ENCODE measurements at regions not wholly inside any gene's neighbourhood (a gene's known extent, or its start where the extent isn't known, plus 50 kb on each side); places are given as distances from the start of the nearest gene placed in this dataset.

DNA sequence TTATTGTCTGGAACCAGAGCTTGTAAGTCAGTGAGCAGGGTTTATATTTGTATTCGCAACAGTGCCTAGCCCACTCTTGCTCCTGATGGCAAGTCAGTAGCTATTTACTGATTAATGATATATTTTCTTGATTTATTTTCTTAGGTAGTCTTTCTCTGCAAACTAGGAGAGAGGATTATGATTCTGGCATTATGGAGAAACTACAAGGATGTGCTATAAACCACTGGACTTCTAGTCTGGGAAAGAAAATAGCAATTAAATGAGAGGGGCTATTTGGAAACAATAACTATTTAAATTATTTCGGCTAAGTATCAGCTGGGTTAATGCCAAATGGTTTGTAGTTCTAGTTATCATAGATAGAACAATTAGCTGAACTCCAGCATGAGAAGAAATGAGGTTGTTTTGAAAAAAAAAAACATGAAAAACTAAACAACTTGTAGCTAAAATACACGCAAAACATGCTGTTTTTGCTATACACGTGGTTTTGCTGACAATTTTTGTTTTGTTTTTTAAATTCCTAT lies 304.9 kb upstream of the TCF21 start:
- DNase-seq: no peak

DNA sequence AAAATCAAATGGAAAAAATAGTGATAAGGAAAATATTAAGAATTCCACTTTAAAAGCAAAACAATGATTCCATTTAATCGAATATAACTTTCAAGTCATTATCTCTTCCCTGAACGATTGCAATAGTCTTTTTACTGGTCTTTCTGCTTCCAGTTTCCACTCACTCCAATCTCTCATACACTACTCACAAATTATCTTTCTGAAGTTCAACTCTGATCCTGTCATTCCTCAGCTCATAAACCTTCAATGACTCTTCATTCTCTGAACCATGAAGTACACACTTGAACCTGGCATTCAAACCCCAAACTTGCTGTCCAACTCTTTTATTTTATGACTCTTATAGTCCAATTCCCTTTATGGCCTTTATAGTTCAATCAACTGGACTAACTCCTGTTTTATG lies 304.1 kb upstream of the TCF21 start:
- no peak for DNase-seq

DNA sequence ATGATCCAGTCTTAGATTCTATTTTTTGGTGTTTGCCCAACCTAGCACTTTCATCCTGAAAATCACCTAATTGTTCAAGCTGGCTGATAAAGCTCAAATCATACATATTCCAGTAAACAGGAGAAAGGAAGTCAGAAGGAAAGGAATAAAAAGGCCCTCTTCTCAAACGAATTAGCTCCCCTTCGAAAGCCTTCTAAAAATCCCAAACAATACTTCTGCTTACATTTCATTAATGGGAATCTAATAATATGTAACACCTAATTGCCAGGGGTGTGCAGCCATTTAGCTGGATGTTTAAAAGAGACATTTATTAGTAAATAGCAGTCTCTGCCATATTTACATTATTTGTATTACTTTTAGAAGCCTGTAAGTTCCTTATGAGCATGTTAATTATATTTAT lies 302.9 kb upstream of the TCF21 start:
- no peak for DNase-seq

DNA sequence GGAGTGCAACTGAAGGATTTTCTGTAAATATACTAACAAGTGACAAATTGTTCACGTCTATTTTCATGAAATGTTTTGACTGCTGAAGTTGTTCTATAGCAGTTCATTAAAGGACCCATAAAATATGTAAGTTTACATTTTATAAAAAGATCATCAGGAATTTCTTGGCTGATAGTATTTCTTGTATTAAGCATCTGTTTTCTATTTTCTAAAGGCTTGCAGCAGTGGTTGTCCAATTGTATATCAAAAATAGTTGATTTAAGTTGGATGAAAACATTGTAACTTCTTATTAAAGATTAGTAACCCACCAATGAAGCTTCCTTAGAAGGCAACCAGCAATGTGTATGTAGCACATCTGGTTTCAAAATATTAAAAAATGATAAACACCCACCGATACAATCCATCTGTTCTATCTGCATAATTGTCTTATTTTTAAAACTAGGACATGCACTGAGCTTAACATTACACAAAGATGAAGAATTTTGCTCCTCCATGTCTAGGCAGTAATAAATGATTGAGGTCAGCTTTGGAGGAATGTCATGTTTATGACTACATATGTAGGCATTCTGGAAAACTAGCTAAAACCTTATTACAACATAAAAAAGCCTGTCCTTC lies 301.3 kb upstream of the TCF21 start:
- DNase-seq: no peak

DNA sequence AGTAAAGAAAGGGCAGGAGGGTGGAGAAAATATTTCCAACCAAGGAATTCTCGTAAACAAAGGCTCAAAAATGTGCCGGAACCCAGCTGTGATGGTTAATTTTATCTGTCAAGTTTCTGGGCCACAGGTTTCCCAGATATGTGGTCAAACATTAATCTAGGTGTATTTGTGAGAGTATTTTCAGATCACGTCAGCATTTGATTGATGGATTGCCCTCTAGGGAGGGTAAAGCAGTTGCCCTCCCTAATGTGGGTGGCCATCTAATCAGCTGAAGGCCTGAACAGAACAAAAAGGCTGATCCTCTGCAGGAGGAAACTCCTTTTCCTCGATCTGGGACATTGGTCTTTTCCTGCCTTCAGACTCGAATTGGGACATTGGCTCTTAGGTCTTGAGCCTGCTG lies 298.7 kb upstream of the TCF21 start:
- no peak for DNase-seq

DNA sequence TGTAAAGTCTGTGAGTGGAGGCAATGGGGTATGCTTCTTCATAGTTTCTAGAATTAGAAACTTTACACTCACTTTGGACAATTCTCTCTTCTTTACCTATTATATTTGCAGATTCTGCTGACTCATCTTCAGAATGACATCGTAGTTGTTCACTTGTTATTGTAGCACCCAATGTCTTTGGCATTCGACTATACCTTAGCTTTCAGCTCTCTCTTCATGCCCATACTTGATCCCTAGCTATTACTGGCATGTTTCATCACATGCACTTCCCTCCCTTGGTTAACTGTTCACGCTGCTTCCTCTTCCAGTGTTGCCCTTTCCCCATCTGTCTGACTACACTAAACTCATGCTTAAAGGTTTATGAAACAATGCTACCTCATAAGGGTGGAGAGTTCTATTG lies 298.1 kb upstream of the TCF21 start:
- no peak for DNase-seq

DNA sequence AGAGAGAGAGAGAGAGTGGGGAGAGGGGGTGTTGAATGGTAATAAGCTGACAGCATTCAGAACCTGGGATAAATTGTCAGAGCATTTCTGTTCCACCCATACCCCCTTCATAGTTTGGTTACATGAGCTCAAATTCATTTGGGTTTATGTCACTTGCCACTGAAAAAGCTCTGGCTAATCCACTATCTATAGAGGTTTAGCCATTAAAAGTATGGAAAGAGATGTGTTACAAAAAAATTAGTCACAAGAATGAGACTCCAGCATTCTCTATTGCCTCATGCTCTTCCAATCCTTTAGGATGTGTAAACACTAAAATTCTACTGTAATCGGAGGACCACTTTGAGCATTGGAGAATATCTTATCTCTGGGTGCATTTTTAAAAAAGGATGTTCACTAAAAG lies 297.6 kb upstream of the TCF21 start:
- DNase-seq: no peak

DNA sequence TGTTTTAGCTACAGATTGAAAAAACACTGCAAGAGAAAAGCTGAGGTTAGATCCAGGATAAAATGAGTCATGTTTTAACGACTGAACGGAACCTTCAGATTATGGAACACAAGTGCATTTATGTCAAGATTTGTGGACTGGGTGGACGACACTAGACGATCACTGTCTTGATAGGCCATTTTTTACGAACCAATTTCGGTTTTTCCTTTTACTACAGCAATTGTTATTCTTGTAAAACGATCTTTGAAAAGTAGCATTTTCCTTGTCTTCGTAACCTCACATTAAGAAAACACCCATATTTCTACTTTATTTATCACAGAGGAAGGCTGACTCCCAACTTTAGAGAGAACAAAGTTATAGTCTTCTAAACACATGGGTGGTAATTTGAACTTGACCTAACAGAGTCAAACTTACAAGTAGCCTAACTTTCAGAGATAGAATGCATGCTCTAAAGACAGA lies 294.2 kb upstream of the TCF21 start:
- DNase-seq: no peak

DNA sequence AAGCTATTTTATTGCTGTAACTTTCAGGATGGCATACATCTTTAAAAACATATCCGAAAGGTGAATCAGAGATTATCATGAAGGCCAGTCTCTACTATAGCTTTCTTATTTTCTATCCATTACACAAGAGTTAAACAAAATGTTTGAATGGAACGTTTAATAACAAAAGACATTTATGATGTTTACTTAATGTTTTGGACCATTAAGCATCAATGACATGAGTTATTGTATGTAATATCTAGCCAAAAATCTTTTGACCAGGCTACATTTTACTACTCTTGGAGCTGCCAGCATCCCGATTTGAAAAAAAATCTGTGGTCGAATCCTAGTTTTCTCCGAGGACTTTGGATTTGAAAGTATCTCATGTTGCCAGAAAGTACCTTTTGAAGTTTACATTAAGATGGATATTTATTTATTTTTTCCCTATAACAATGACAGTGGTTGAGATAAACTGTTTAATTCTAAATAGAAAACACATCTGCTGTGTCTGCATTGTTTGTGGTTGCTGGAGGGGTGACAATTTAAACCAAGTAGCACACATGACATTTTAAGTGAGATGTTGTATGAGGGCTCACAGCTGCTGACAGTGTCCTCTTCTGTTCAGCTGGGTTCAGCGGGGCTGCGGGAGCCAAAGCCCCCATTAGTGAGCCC lies 293.7 kb upstream of the TCF21 start:
- no peak for DNase-seq

DNA sequence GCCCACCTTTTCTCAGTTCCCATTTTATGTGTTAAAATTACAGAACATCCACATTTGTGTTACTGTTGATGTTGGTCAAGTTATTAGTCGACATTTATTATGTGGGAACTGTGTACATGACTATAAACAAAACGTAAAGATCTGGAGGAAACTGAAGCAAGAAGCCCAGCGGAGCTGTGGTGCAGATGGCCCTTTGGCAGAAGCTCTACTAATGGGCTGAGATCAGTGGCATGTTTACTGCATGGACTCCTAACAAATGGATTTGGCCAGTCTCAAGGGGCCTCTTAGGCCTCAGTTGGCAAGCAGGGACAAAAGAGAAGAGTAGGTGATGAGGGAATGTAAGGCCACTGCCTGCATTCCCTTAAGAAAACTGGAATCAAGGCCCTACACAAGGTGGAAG lies 282.1 kb upstream of the TCF21 start:
- no peak for DNase-seq

DNA sequence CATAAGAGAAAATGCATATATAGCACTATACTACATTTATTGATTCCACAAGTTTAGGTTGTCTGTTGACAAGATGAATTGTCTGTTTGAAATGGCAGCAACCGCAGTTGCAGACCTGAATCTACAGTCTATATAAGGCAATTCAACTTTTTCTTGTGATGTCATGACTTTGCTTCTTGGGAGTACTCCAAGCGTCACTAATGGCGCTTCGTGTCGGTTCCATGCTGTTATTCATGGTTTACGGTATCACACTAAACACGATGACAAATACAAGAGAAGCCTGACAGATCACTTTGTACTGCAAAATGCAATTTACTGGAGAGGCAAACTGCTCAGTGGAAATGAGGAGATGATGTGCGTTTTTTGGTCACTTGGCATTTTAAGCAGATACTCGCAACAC lies 280.3 kb upstream of the TCF21 start:
- DNase-seq: no peak

DNA sequence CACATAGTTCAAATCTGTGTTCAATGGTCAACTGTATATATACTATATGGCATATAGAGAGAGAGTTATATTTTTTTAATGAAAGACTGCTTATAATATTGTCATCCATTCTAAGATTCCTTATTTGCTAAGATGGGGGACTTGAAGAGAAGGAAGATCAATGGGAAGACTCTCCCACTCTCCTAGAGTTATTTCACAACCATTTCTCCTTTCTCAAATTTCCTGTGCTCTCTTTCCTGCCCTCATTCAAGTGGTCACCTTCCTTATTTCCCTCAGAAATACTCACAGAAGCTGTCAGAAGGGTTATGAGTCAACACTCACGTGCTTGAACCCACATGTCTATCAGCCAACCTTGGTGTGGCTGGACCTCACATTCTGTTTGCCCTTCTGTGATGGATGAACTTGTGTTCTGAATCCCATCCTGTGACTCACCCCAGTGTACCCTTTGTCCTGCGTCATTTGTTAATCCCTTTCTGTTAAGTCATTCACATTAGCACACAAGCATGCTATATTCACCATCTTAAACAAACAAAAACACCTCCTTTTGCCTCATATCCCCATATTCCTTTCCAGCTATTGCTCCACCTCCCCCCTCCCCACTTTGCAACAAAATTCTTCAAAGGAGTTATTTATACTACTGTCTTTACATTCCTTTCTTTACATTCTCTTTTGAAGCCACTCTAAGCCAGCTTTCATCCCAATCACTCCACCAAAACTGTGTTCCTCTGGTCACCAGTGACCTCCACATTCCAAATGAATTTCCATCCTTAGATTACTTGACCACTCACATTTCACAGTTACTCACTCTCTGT lies 279.3 kb upstream of the TCF21 start:
- no peak for DNase-seq

DNA sequence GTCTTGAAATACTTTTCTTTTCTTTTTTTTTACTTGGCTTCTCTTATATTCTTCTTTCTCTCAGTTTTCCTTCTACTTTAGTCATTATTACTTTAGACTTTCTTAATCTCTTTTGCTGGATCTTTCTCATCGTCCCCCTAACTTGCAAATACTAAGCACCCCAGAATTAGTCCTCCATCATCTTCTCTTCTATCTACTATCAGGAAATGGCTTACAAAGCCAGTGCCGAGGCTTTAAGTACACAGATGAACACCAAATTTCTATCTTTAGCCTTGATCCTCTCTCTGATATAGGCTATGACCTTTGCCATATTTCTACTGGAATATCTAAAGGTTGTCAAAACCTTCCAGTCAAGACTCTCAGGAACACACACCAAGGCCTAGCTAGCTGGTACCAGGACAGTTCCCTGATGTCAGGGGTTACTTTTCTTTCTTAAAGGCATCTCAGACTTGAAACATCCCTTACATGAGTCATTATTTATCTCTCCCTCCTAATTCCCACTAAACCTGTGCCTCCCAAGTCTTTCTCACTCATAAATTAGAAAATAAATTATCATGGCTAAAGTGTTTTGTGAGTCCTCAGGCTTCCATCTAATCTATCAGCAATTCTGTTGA lies 278.6 kb upstream of the TCF21 start:
- DNase-seq: no peak

DNA sequence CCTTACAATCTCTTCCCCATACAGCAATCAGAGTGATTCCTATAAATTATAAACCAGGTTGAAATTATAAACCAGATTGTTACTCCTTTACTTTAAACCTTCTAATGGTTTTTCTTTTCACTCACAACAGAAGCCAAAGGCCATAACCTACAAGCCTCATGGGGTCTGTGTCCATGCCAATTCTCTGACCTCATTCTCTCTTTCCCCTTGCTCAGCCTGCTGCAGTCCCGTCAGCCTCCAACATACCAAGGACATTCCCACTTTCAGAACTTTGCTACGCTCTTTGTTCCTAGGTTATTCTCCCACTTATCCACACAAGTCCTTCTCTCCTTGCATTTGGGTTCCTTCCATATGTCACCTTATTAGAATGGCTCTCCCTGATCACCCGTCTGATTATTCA lies 277.9 kb upstream of the TCF21 start:
- DNase-seq: no peak

DNA sequence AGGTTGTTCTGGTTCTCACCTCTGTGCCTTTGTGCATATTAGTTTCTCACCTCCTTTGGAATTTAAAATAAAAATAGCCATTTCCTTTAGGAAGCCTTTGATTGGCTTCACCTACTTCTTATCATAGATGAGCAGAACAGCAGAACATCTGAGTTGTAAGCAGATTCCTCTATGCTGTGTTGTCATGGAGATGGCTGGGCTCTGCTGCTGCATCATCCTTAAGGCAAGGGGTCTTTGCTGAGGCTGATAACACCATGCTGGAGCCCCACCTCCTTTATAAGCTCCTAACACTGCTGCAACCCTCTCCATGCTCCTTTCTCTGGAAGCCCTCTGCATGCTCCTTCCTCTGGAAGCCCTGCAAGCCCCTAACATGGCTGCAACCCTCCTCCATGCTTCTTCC lies 276.5 kb upstream of the TCF21 start:
- DNase-seq: no peak

DNA sequence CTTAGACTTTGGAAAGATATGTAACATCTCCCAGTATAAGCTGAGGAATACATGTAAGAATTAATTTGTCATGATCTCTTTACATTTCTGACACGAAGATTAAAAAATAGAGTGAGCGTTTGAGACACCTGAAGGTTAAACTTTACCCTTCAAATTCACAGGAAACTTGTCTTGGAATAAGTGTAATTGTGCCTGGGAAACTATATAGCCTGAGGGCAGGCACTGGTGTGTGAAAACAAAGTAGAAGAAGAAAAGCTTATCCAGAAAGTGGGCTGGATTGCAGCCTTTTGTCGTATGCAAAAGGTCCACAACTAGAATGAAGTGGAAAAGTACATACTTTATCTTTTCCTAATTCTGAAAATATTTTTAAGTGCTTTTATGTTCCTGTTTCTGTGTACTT lies 275.7 kb upstream of the TCF21 start:
- no peak for DNase-seq

DNA sequence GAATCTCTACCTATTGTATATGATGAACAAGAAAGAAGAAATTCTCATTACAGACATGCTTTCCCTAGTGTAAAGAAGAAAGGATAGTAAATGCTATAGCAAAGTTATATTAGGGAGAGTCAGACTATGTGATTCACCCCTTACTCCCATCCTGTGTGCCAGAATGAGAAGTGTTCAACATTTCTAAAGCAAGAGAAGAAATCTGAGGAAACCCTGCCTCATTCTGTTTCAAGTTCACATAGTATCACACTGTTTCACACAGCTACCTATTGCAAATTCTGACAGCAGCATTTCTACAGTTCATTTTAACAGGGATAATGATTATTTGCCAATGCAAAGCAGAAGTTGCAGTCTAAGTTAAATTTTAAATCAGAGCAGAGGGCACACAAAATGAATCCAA lies 267.2 kb upstream of the TCF21 start:
- DNase-seq: no peak

DNA sequence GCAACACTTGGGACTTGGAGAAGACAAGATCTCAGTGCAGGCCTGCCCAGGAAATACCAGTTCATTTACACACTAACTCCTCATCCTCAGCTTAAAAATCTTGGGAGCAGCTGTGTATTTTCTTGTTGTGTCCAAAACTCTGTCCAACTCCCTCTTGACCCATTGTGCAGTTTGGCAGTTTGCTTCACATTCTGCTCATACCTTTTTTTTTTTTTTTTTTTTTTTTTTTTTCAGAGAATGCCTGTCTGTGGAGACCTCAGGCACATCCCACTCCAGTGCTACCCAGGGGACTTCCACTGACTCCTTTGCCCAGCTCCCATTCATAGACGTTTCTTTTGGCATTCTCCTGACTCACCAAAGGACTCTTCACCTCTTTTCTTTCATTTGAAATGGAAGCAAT lies 265.8 kb upstream of the TCF21 start:
- DNase-seq: no peak

DNA sequence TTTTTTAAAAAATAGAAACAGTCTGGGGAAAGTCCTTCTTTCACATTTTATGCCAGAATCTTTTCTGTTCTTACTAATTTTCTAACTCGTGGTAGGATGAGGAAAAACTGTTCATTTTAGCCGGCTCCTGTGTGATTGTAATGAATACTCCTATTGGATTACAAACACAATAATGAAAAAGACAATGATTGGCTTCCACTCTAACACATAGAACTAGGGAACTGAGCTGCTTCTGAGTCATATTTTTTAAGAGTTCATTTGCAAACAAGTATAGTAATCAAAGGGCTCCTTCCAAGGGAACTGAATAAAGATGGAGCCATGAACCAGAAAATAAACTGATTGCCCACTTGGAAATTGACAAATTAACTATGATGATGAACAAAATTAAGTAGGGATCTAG lies 265.3 kb upstream of the TCF21 start:
- DNase-seq: no peak

DNA sequence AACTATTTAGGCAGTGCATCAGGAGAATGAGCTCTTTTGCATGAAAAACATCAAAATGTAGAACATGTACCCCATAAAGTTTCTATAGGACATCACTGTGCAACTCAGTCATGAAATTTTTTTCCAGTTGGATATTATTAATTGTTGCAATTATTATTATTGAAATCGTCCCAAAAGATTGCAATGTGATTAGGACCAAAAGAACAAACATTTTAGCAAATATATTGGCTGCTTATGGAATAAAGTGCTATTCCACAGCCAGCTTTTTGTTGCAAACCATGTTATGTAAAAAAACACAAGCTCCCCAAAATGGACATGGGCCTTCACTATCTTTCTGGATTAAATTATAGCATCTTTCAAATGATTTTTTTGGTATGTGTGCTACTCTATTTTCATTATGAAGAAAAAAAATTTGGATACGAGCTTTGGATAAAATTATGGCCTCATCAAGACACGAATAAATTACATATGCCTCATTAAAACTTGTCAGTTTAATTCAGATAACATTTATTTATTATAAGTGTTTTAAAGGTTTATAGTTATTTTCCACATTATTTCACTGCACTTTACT lies 262.7 kb upstream of the TCF21 start:
- no peak for DNase-seq

DNA sequence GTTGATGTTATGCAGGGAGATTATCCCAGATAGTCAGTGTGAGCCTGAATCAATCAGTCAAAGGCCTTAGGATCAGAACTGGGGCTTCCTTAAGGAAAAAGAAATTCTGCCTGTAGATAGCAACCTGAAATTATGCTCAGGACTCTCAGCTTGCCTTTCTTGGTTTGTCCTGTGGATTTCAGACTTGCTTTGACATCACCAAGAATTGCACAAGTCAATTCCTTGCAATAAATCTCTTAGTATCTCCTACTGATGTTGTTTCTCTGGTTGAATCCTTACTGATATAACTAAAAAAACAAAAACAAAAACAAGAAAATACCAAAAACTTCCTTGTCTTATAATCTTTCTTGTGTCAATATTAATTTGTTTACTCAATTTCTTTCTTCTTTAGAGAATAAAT lies 258.9 kb upstream of the TCF21 start:
- DNase-seq: no peak

DNA sequence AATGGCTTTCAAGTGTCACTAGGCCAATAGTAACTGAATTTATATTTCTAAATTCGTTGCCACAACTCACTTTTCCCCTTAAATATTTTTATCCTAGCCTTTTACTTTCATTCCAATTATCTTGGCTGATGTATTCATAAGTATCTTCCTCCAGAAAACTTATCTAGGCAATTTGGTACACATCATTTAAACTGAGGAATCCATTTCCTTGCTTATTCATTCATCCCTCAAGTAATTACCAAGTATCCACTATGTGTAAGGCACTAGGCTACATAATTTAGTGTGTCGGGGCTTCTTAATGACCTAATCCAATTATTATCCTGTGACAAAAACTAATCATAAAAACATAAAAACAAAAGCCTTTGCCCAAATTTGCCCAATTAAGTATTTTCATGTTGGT lies 258.3 kb upstream of the TCF21 start:
- no peak for DNase-seq

DNA sequence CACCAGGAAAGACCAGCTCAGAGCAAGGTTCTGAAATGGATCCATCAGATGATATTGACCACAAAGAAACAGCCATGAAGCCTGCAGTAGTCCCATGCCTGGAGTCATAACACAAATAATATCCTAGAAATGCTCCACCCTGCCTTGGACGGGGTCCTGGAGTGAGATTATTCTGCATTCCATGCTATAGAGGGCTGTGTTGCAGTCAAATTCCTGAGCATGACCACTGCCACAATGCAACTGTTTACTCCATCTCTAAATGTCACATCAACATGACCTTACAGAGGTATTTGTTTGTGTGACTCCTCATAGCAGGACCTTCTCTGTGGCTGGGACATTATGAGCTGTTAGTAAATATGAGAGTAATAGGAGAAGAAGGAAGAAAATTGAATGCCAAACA lies 257.5 kb upstream of the TCF21 start:
- no peak for DNase-seq

All from stimulated activated CD4-positive, alpha-beta T cell treated with anti-CD3 and anti-CD28 coated beads, Interleukin-4, amount 100 ng/mL, for 1 hour (primary cell).